Upper lobe of left lung (tissue), 4 donors: ENCODE measurements at regions not wholly inside any gene's neighbourhood (a gene's known extent, or its start where the extent isn't known, plus 50 kb on each side); places are given as distances from the start of the nearest gene placed in this dataset.

Experiments used
- EP300 ChIP-seq, 4 donors: sonication (generic); formaldehyde crosslinking; IDR thresholded peaks; one replicate each; pipeline ENCODE4 v1.5.1; 2017; ENCODE audit warnings: antibody characterized with exemption in 4 of 4, control low read depth in 2 of 4
- POLR2A ChIP-seq, 4 donors: fragments of 450-650 bp; IDR thresholded peaks; one replicate each; pipeline ENCODE4 v1.5.1; 2016 to 2017; ENCODE audit warnings: antibody characterized with exemption in 4 of 4, mild to moderate bottlenecking in 2 of 4
- TF ChIP-seq, protein P1 (sequence below), 6 experiments: fragments of 450-650 bp in 4 of 6; fragments of 200-600 bp in 2 of 6; sonication (generic) in 2 of 6; IDR thresholded peaks; one replicate each; pipeline ENCODE4 v1.5.1; 2016 to 2019; ENCODE audit warnings: antibody characterized with exemption in 6 of 6

DNA sequence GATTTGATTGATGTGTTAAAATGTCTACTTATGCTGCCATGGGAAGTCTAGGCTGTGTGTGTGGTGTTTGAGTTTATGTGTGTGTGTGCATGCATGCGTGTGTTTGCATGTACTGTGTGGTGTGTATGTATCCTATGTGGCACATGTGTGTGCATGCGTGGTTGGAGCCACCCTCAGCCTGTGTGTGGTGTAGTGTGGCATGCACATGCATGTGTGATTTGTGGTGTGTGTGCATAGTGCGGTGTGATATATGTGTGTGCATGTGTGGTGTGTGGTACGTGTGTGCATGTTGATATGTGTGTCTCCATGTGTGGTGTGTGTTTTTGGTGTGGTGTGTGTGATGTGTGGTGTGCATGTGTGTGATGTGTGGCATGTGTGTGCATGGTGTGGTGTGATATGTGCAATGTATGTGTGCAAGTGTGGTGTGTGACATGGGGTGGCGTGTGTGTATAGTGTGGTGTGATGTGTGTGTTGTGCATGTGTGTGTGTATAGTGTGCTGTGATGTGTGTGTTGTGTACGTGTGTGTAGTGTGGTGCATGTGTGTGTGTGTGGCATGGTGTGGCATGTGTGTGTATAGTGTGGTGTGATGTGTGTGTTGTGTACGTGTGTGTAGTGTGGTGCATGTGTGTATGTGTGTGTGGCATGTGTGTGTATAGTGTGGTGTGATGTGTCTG is 66.6 kb upstream of the HDAC4 start:
- no peak for TF ChIP-seq POLR2A (IDR thresholded peaks at IDR 0.05)
- TF ChIP-seq, protein P1, sequence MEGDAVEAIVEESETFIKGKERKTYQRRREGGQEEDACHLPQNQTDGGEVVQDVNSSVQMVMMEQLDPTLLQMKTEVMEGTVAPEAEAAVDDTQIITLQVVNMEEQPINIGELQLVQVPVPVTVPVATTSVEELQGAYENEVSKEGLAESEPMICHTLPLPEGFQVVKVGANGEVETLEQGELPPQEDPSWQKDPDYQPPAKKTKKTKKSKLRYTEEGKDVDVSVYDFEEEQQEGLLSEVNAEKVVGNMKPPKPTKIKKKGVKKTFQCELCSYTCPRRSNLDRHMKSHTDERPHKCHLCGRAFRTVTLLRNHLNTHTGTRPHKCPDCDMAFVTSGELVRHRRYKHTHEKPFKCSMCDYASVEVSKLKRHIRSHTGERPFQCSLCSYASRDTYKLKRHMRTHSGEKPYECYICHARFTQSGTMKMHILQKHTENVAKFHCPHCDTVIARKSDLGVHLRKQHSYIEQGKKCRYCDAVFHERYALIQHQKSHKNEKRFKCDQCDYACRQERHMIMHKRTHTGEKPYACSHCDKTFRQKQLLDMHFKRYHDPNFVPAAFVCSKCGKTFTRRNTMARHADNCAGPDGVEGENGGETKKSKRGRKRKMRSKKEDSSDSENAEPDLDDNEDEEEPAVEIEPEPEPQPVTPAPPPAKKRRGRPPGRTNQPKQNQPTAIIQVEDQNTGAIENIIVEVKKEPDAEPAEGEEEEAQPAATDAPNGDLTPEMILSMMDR (IDR thresholded peaks at IDR 0.05) = no peak
- TF ChIP-seq EP300 (IDR thresholded peaks at IDR 0.05) = no peak
